Activated gamma-delta T cell (primary cell): ENCODE measurements at regions not wholly inside any gene's neighbourhood (a gene's known extent, or its start where the extent isn't known, plus 50 kb on each side); places are given as distances from the start of the nearest gene placed in this dataset.
"Not testable (repeated sequence)": the region's sequence is repeated elsewhere in the genome, so short reads cannot be mapped to it uniquely, and the experiment has no call there.

Experiments used
- DNase-seq: peaks from one replicate; lab custom pipeline; 2025; lab: John Stamatoyannopoulos, UW

DNA sequence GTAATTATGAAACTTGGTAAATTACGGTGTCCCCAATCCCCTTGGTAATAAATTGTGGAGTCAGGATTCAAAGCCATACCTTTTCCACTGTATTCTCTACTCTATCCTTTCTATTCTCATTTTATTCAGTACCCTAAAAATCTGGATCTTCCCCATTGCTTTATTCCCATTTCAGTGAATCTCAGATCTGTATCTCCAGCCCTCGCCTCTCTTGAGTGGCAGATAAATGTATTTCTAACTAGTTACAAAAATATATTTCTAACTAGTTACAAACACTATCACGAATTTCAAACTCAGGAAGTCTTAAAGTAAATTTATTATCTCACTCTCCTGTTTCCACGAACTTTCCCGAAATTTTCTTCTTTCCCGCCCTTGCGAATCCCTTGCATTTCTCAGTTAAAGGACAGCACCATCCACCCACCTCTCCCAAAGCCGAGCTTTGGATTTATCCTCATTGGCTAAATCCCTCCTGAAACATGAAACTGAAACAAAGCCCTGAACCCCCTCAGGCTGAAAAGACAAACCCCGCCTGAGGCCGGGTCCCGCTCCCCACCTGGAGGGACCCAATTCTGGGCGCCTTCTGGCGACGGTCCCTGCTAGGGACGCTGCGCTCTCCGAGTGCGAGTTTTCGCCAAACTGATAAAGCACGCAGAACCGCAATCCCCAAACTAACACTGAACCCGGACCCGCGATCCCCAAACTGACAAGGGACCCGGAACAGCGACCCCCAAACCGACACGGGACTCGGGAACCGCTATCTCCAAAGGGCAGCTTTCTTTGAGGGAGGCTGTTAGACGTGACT, 164.3 kb upstream of the PABPC3 start:
- no peak for DNase-seq

GRCh38 chr13:24933106-24934023, 162.6 kb upstream of the PABPC3 start:
- DNase-seq: not testable (repeated sequence)

DNA sequence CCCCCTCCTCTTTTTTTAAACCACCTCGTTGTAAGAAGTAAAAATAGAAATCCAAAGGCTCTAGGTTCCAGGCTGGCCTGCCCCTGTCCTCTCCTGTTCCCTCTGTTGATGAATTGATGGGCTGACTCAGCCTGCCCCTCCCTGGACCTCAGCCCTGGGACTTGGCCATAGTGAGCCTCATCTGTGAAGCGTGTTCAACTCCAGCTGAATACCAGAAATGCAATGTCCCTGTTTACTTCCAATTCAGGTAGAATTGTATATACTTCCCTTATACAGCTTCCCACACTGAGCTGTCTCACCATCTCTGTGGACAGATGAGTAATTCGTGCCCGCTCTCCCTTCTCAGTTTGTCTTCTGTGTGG, 161.9 kb upstream of the PABPC3 start:
- DNase-seq: not testable (repeated sequence)

DNA sequence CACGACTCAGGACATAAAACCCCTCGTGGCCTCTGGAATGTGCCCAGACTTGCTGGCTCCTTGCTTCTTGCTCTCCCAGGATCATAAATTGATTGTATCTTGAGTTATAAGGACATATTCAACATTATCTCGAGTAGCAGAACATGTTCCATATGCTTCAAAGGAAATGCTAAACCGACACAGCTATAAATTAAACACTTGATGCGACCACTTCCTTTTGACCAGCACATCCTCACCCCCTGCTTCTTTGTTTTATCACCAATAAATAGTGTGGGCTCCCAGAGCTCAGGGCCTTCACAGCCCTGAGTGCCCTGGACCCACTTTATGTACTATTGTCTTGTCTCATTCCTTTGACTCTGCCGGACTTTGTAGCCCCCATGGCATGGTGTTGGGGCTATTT, 157.0 kb upstream of the PABPC3 start:
- DNase-seq: no peak

GRCh38 chr13:24941023-24941713, 154.8 kb upstream of the PABPC3 start:
- DNase-seq: not testable (repeated sequence)

- DNase-seq: no peak
These were observed 152.8 kb upstream of the PABPC3 start for GRCh38 chr13:24943136-24943535.

DNA sequence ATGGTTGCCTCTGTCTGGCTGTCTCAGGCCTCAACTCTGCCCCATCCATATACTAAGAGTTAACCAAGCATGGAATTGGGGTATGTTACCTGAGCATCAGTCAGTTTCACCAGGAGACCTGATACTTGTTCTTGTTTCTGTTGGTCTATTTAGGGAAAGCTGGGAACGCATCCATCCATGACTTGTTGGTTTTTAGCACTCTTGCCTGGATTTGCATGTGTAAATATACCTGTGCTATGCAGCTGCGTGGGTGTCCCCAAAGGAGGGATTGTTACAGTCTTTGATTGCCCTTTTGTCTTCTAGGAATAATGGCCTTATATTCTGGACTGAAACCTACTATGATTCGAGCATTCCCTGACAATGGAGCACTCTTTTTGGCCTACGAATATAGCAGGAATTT, 151.9 kb upstream of the PABPC3 start:
- DNase-seq: not testable (repeated sequence)

GRCh38 chr13:24948977-24949376, 147.0 kb upstream of the PABPC3 start:
- DNase-seq: not testable (repeated sequence)

DNA sequence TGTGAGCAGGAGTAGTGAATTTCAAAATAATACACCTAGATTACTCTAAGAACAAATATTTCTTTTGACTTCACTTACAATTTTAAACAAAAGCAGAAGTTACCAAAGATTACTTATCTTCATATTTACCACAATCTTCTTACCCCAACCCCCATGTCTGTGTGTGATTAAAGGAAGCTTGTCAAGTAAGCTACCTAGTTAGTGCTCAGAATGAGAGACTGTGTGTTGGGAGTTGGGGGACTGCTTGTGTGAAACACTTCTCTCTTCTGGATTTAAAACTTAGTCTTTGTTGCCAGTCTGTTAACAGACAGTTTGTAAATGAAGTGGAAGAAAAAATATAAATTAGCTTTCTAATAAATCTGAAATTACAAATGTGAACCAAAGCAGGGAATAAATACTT, 145.3 kb upstream of the PABPC3 start:
- not testable (repeated sequence) for DNase-seq

DNA sequence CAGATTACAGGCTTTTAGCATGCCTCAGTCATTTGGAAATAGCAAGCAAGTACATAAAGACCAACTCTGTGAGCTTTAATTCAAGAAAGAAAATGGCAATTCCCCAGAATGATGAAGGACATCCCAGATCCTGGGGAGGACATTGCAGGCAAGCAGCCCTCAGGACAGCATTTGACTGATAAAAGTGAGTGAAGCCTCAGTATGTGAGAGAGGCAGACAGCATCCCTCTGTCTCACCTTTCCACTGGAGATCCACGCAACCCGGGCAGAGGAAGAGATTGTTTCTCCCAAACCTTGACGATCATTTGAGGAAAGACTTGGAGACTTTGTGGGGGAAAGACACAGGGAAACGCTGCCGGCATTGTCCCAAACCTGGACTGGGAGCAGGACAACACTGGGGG, 128.0 kb upstream of the PABPC3 start:
- not testable (repeated sequence) for DNase-seq

DNA sequence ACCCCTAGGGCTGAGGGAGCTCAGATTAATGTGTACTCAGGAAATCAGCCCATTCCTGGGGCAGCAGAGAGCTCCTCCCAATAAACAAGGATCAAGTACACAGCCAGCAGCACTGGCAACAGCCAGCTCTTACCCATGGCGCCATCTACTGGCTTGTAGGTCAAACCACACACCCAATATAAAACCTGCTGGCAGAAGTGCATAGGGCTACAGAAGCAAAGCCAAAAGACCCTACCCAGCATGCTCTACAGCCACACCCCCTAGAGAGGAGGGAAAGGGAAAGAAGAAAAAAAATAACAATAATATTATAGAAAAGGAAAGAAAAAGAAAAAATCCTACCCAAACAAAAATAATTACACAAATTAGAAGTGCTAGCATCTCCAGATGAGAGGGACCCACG, 127.5 kb upstream of the PABPC3 start:
- DNase-seq: not testable (repeated sequence)

DNA sequence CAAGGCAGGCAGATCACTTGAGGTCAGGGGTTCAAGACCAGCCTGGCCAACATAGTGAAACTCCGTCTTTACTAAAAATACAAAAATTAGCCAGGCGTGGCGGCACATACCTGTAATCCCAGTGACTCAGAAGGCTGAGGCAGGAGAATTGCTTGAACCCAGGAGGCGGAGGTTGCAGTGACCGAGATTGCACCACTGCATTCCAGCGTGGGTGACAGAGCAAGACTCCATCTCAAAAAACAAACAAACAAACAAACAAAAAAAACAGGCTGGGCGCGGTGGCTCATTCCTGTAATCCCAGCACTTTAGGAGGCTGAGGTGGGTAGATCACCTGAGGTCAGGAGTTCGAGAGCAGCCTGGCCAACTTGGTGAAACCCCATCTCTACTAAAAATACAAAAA, 122.8 kb upstream of the PABPC3 start:
- not testable (repeated sequence) for DNase-seq

DNA sequence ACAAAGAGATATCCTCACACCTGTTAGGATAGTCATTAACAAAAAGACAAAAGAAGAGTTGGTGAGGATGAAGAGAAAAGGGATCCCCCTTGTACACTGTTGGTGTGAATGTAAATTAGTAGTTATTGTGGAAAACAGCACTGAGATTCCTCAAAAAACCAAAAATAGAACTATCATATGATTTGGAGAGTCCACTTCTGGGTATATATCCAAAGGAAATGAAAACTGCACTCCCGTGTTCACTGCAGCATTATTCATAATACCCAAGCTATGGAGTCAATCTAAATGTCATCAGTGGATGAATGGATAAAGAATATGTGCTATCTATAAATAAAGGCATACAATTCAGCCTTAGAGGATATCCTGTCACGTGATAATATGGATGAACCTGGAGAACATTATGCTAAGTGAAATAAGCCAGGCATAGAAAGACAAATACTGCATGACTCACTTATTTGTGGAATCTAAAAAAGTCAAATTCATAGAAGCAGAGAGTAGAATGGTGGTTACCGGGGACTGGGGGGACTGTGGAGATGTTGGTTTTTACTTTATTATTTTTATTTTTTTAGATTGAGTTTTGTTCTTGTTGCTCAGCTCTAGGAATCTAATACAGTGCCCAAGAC, 114.6 kb upstream of the PABPC3 start:
- DNase-seq: not testable (repeated sequence)

GRCh38 chr13:24982333-24982999, 113.5 kb upstream of the PABPC3 start:
- no peak for DNase-seq

- no peak for DNase-seq
These were observed 112.8 kb upstream of the PABPC3 start for GRCh38 chr13:24983094-24983493.

GRCh38 chr13:24984134-24984533, 111.8 kb upstream of the PABPC3 start:
- DNase-seq: no peak

GRCh38 chr13:24985107-24985506, 110.8 kb upstream of the PABPC3 start:
- DNase-seq: no peak

DNA sequence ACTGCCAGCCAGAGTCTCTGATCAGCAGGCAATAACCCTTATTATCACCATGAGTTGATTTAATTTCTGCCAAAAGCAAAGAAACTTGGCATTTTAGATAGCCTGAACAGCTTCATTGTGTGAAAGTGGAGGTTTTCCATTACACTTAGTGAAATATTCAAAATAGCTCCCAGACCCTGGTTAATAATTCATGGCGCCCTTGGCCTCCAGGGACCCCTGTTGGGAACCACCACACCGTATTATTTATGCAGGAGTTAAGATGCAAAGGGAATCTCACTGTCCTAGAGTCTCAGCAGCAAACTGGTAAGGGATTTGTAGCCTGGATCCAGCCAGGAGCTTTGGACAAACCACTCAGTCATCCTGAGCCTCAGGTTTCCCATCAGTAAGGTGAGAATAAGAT, 110.0 kb upstream of the PABPC3 start:
- DNase-seq: no peak

GRCh38 chr13:24986826-24987225, 109.1 kb upstream of the PABPC3 start:
- DNase-seq: no peak

DNA sequence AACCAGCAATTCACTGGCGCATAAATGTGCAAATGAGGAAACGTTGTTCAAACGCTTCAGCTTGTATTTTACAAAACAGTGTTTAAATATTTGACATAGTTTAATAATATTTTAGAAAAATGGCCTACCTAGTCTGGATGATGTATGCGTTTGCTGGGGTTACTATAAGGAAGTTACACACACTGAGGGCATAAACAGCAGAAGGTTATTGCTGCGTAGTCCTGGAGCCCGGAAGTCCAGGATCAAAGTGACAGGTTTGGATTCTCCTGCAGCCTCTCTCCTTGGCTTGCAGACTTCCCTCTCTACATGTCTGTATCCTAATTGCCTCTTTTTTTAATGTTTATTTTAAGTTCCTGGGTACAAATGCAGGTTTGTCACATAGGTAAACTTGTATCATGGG, 106.0 kb upstream of the PABPC3 start:
- not testable (repeated sequence) for DNase-seq

GRCh38 chr13:24992946-24993345, 103.0 kb upstream of the PABPC3 start:
- not testable (repeated sequence) for DNase-seq
